HFFc6 (cell line): ENCODE measurements at regions not wholly inside any gene's neighbourhood (a gene's known extent, or its start where the extent isn't known, plus 50 kb on each side); places are given as distances from the start of the nearest gene placed in this dataset.

Experiments used
- DNase-seq: peaks from one replicate; pipeline ENCODE4 v3.0.0-alpha.2; 2018
- H3K27ac Mint-ChIP-seq: 2 replicates; pipeline ENCODE4 v1.8.0; 2020; ENCODE audit warnings: mild to moderate bottlenecking, mixed read lengths
- H3K27me3 Mint-ChIP-seq: 2 replicates; pipeline ENCODE4 v1.8.0; 2021; ENCODE audit warnings: mild to moderate bottlenecking, moderate library complexity, mixed read lengths; ENCODE audit not compliant: insufficient read depth
- H3K36me3 Mint-ChIP-seq: 2 replicates; pipeline ENCODE4 v1.8.0; 2021; ENCODE audit warnings: low read depth, mixed read lengths
- H3K4me1 Mint-ChIP-seq: 2 replicates; pipeline ENCODE4 v1.8.0; 2020; ENCODE audit warnings: low read depth, mixed read lengths
- H3K4me3 Mint-ChIP-seq: 2 replicates; pipeline ENCODE4 v1.8.0; 2020; ENCODE audit warnings: mild to moderate bottlenecking, moderate library complexity, mixed read lengths
- H3K9me3 Mint-ChIP-seq: 2 replicates; pipeline ENCODE4 v1.8.0; 2020; ENCODE audit warnings: mild to moderate bottlenecking, mixed read lengths
- CTCF ChIP-seq: fragments of 200-600 bp; sonication (generic); IDR thresholded peaks from 2 replicates; pipeline ENCODE4 v1.5.0; 2021; ENCODE audit warnings: antibody characterized with exemption, mild to moderate bottlenecking

GRCh38 chr20:59495894-59496510 lies 108.3 kb upstream of the PHACTR3 start:
- peak; percentile 91 for TF ChIP-seq CTCF
- no peak overlapping the region for H3K27ac Mint-ChIP-seq
- no peaks in the 10 kb centered on the region for H3K36me3 Mint-ChIP-seq
- H3K27me3 Mint-ChIP-seq, result peaks cover 5% of the 10 kb centered on the region
- H3K9me3 Mint-ChIP-seq, result no peaks in the 10 kb centered on the region; the same call in 1 of the 2 replicates
- no peaks in the 10 kb centered on the region for H3K4me1 Mint-ChIP-seq
- DNase-seq, result peak; percentile 39
- H3K4me3 Mint-ChIP-seq, result no peak overlapping the region

GRCh38 chr20:59498291-59498690 lies 106.0 kb upstream of the PHACTR3 start:
- H3K4me3 Mint-ChIP-seq, result no peak overlapping the region

GRCh38 chr20:59499863-59500262 lies 104.5 kb upstream of the PHACTR3 start:
- no peaks in the 10 kb centered on the region for H3K36me3 Mint-ChIP-seq
- no peak for TF ChIP-seq CTCF
- no peak for DNase-seq
- H3K4me3 Mint-ChIP-seq, result no peak overlapping the region
- H3K27me3 Mint-ChIP-seq, result peaks cover 1% of the 10 kb centered on the region; the same call in 1 of the 2 replicates
- no peaks in the 10 kb centered on the region; the same call in 1 of the 2 replicates for H3K9me3 Mint-ChIP-seq
- no peaks in the 10 kb centered on the region for H3K4me1 Mint-ChIP-seq
- H3K27ac Mint-ChIP-seq, result no peak overlapping the region

More at GRCh38 chr20:59498291-59498690, 106.0 kb upstream of the PHACTR3 start:
- Mint-ChIP-seq H3K27ac (no peak overlapping the region), H3K4me1 (no peaks in the 10 kb centered on the region), H3K27me3 (peaks cover 4% of the 10 kb centered on the region), H3K9me3 (no peaks in the 10 kb centered on the region; the same call in 1 of the 2 replicates), H3K36me3 (no peaks in the 10 kb centered on the region)
- TF ChIP-seq CTCF, result no peak
- no peak for DNase-seq

GRCh38 chr20:59508729-59509128 lies 95.6 kb upstream of the PHACTR3 start:
- Mint-ChIP-seq H3K4me3 (no peak overlapping the region), H3K4me1 (no peaks in the 10 kb centered on the region), H3K27ac (no peak overlapping the region), H3K27me3 (no peaks in the 10 kb centered on the region), H3K36me3 (no peaks in the 10 kb centered on the region), H3K9me3 (peaks cover 5% of the 10 kb centered on the region; the same call in 1 of the 2 replicates)
- no peak for DNase-seq
- no peak for TF ChIP-seq CTCF

GRCh38 chr20:59512651-59513050 lies 91.7 kb upstream of the PHACTR3 start:
- no peak for TF ChIP-seq CTCF
- Mint-ChIP-seq H3K27ac (no peak overlapping the region), H3K36me3 (no peaks in the 10 kb centered on the region), H3K4me3 (no peak overlapping the region), H3K27me3 (peaks cover 4% of the 10 kb centered on the region), H3K4me1 (no peaks in the 10 kb centered on the region), H3K9me3 (no peaks in the 10 kb centered on the region)
- no peak for DNase-seq
